ENCODE measurements at regions not wholly inside any gene's neighbourhood (a gene's known extent, or its start where the extent isn't known, plus 50 kb on each side); places are given as distances from the start of the nearest gene placed in this dataset.

GRCh38 chr3:150300388-150300787, 107.7 kb upstream of the TSC22D2 start:
- ATAC-seq (ENCODE audit: poor library complexity) (no peak), DNase-seq (no peak)
- intact Hi-C loops (cut with DNase I, micrococcal nuclease) = no loop called here
- H3K4me1 ChIP-seq (ENCODE audit: insufficient read depth, low read length) = no peaks in the 10 kb centered on the region
- no peaks in the 10 kb centered on the region for H3K9me3 ChIP-seq (ENCODE audit: control insufficient read depth in 1 of 2, insufficient read depth in 1 of 2, low read length in 2 of 2)
- ChIA-PET CTCF (no interaction called here), POLR2A (no interaction called here)
- no peak for TF ChIP-seq CTCF (IDR thresholded peaks at IDR 0.05)
- peaks cover 4 to 25% of the 10 kb centered on the region in 2 experiments for H3K27me3 ChIP-seq (ENCODE audit: control insufficient read depth in 1 of 2, insufficient read depth in 2 of 2, low read length in 2 of 2)
- Mint-ChIP-seq H3K36me3 (ENCODE audit: low read depth) (no peaks in the 10 kb centered on the region), H3K27me3 (peaks cover 29% of the 10 kb centered on the region), H3K27ac (no peak overlapping the region), H3K9me3 (no peaks in the 10 kb centered on the region), H3K4me3 (no peak overlapping the region), H3K4me1 (ENCODE audit: low read depth) (no peaks in the 10 kb centered on the region)
- H3K27ac ChIP-seq (ENCODE audit: low read depth in 1 of 2, low read length in 2 of 2) = no peak overlapping the region
- H3K4me3 ChIP-seq (ENCODE audit: low read length) = no peak overlapping the region
- no peaks in the 10 kb centered on the region for H3K36me3 ChIP-seq (ENCODE audit: insufficient read depth, low read length)

DNA sequence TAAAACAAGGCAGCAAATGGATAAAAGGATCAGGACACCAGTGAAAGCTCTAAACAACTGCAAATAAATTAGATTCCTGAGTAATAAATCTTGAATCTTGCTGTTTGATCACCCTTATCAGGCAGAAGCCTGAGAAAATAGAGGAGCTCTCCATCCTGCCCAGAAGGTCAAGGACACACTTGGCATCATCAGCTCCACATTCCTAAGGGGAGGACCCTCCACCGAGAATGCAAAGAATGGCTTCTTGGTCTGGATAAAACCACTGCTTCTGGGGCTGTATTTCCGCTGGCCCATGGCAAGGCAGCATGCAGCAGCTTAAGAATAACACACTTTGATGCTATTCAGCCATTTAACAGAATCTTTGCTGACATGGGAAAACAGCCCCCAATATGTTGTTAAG, 108.9 kb upstream of the TSC22D2 start:
- TF ChIP-seq CTCF (IDR thresholded peaks at IDR 0.05) = no peak
- DNase-seq (no peak), ATAC-seq (ENCODE audit: poor library complexity) (no peak)
- Histone ChIP-seq H3K27me3 (ENCODE audit: control insufficient read depth in 1 of 2, insufficient read depth in 2 of 2, low read length in 2 of 2) (peaks cover 4 to 24% of the 10 kb centered on the region in 2 experiments), H3K4me1 (ENCODE audit: insufficient read depth, low read length) (no peaks in the 10 kb centered on the region), H3K27ac (ENCODE audit: low read depth in 1 of 2, low read length in 2 of 2) (no peak overlapping the region), H3K36me3 (ENCODE audit: insufficient read depth, low read length) (no peaks in the 10 kb centered on the region), H3K9me3 (ENCODE audit: control insufficient read depth in 1 of 2, insufficient read depth in 1 of 2, low read length in 2 of 2) (no peaks in the 10 kb centered on the region), H3K4me3 (ENCODE audit: low read length) (no peak overlapping the region)
- CTCF ChIA-PET = interaction anchor here (0.6 kb wide), 1 partner anchor 115 kb away, joined by 3 read pairs; no protein-coding TSS in a partner anchor
- intact Hi-C loops (cut with DNase I, micrococcal nuclease) = no loop called here
- no peaks in the 10 kb centered on the region for H3K4me1 Mint-ChIP-seq (ENCODE audit: low read depth)
- POLR2A ChIA-PET = no interaction called here
- H3K36me3 Mint-ChIP-seq (ENCODE audit: low read depth) = no peaks in the 10 kb centered on the region
- peaks cover 26% of the 10 kb centered on the region for H3K27me3 Mint-ChIP-seq
- H3K27ac Mint-ChIP-seq = no peak overlapping the region
- no peak overlapping the region for H3K4me3 Mint-ChIP-seq
- no peaks in the 10 kb centered on the region for H3K9me3 Mint-ChIP-seq

DNA sequence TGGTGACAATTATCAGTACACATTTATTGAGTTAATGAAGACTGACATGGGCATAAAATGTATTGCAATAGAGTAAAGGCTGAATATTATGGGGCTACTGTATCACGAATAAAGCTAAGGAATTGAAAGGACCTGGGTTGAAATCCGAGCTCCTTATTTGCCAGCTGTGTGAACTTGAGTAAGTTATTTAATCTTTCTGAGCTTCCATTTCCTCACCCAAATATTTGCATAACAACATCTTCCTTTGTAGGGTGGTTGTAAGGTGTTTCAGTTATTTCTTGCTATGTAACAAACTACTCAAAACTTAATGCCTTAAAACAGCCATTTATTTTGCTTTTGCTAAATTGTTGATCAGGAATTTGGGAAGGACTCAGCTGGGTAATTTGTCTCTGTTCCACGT, 111.1 kb upstream of the TSC22D2 start:
- Mint-ChIP-seq H3K36me3 (ENCODE audit: low read depth) (no peaks in the 10 kb centered on the region), H3K9me3 (no peaks in the 10 kb centered on the region), H3K27me3 (peaks cover 22% of the 10 kb centered on the region), H3K4me3 (no peak overlapping the region), H3K27ac (no peak overlapping the region), H3K4me1 (ENCODE audit: low read depth) (no peaks in the 10 kb centered on the region)
- ChIA-PET POLR2A (interaction anchor here (0.6 kb wide), 1 partner anchor 192 kb away, joined by 3 read pairs; no protein-coding TSS in a partner anchor), CTCF (interaction anchor here (0.8 kb wide), 1 partner anchor 11 kb away, joined by 4 read pairs; no protein-coding TSS in a partner anchor)
- no peak for DNase-seq
- Histone ChIP-seq H3K27me3 (ENCODE audit: control insufficient read depth in 1 of 2, insufficient read depth in 2 of 2, low read length in 2 of 2) (peaks cover 0 to 18% of the 10 kb centered on the region in 2 experiments), H3K4me3 (ENCODE audit: low read length) (no peak overlapping the region), H3K27ac (ENCODE audit: low read depth in 1 of 2, low read length in 2 of 2) (no peak overlapping the region), H3K4me1 (ENCODE audit: insufficient read depth, low read length) (no peaks in the 10 kb centered on the region), H3K36me3 (ENCODE audit: insufficient read depth, low read length) (no peaks in the 10 kb centered on the region), H3K9me3 (ENCODE audit: control insufficient read depth in 1 of 2, insufficient read depth in 1 of 2, low read length in 2 of 2) (no peaks in the 10 kb centered on the region)
- no peak for ATAC-seq (ENCODE audit: poor library complexity)
- no peak for TF ChIP-seq CTCF (IDR thresholded peaks at IDR 0.05)
- intact Hi-C loops (cut with DNase I, micrococcal nuclease) = no loop called here
